Caco-2 (cell line): ENCODE measurements at regions not wholly inside any gene's neighbourhood (a gene's known extent, or its start where the extent isn't known, plus 50 kb on each side); places are given as distances from the start of the nearest gene placed in this dataset.

ENCODE experiments used
- BruUV-seq: library from RNA; stranded (reverse); fragments of 400-500 nt; replicated peaks from 2 replicates; lab custom pipeline; 2021; lab: Mats Ljungman, UMichigan
- CTCF ChIA-PET: fragments of 300-600 bp; sonication (Branson Sonifier 250); formaldehyde crosslinking; loops from one replicate; lab custom pipeline; 2022; ENCODE audit warnings: antibody characterized with exemption; lab: Charles Lee
- POLR2A ChIA-PET: fragments of 300-600 bp; sonication (Branson Sonifier 250); formaldehyde crosslinking; loops from one replicate; lab custom pipeline; 2022; ENCODE audit warnings: antibody characterized with exemption; lab: Charles Lee
- DNase-seq, 2 experiments: peaks; one replicate each; pipeline versions ENCODE4 v3.0.0 to v3.0.0-alpha.2; 2020 to 2022
- H3K27me3 ChIP-seq: replicated peaks from 2 replicates; pipeline ENCODE4 v1.6.0; 2011; ENCODE audit warnings: low read length; ENCODE audit not compliant: control insufficient read depth, insufficient read depth
- H3K36me3 ChIP-seq: 2 replicates; pipeline ENCODE4 v1.5.1; 2011; ENCODE audit warnings: low read length; ENCODE audit not compliant: control insufficient read depth, insufficient read depth
- H3K4me1 ChIP-seq: fragments of 250-450 bp; sonication (Bioruptor Pico); 2 replicates; pipeline ENCODE4 v1.5.1; 2020; ENCODE audit warnings: mild to moderate bottlenecking
- H3K4me3 ChIP-seq: 2 replicates; pipeline ENCODE4 v1.5.1; 2011; ENCODE audit warnings: low read depth, mild to moderate bottlenecking, control low read depth, low read length
- H3K9me3 ChIP-seq: fragments of 250-450 bp; sonication (Bioruptor Pico); 2 replicates; pipeline ENCODE4 v1.5.1; 2020; ENCODE audit warnings: mild to moderate bottlenecking, moderate library complexity
- H3K27ac Mint-ChIP-seq: one replicate; pipeline ENCODE4 v1.8.0; 2022; ENCODE audit warnings: mixed read lengths; ENCODE audit not compliant: unreplicated experiment
- H3K27me3 Mint-ChIP-seq: one replicate; pipeline ENCODE4 v1.8.0; 2022; ENCODE audit warnings: mixed read lengths; ENCODE audit not compliant: insufficient read depth, unreplicated experiment
- H3K36me3 Mint-ChIP-seq: one replicate; pipeline ENCODE4 v1.8.0; 2022; ENCODE audit warnings: mild to moderate bottlenecking, mixed read lengths; ENCODE audit not compliant: insufficient read depth, unreplicated experiment
- H3K4me1 Mint-ChIP-seq: one replicate; pipeline ENCODE4 v1.8.0; 2022; ENCODE audit warnings: low read depth, mixed read lengths; ENCODE audit not compliant: unreplicated experiment
- H3K4me3 Mint-ChIP-seq: one replicate; pipeline ENCODE4 v1.8.0; 2022; ENCODE audit warnings: mild to moderate bottlenecking, moderate library complexity, mixed read lengths; ENCODE audit not compliant: unreplicated experiment
- H3K9me3 Mint-ChIP-seq: one replicate; pipeline ENCODE4 v1.8.0; 2022; ENCODE audit warnings: mixed read lengths; ENCODE audit not compliant: unreplicated experiment
- CTCF ChIP-seq, 2 experiments: fragments of 200-600 bp in 1 of 2; IDR thresholded peaks; 1 replicate in 1 of 2; 2 replicates in 1 of 2; pipeline versions ENCODE4 v1.5.1 to v1.8.0; 2011 to 2022; ENCODE audit warnings: antibody characterized with exemption in 1 of 2, control low read depth in 1 of 2, inconsistent platforms in 1 of 2, low read depth in 1 of 2, low read length in 1 of 2, mild to moderate bottlenecking in 1 of 2, moderate library complexity in 1 of 2; ENCODE audit not compliant: insufficient read depth in 1 of 2, severe bottlenecking in 1 of 2, unreplicated experiment in 1 of 2
- intact Hi-C: fragments of 100-400 bp; cut with micrococcal nuclease; formaldehyde crosslinking; loops from one replicate; pipeline ENCODE4 v1.10.0; 2022; ENCODE audit not compliant: unreplicated experiment

DNA sequence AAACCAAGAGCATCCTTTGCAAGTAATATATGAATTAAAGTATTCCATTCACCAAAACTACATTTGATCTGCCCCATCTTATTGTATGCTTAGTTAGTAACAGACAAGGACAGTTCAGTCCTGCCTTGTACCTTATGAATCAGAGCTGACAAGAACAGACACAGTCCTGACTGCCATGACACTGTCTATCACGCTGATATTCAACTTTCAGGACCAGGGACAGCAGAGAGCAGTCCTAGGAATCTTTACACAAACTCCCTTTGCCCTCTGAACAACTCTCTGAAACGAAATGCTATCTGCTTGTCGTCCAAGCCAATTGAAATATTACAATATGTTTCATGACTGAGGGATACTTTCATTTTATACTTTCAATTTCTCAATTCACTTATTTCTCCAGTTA, 268.6 kb upstream of the VCX start:
- Histone ChIP-seq H3K36me3 (no peaks in the 10 kb centered on the region), H3K4me1 (no peaks in the 10 kb centered on the region), H3K27me3 (no peaks in the 10 kb centered on the region), H3K4me3 (no peak overlapping the region), H3K9me3 (no peaks in the 10 kb centered on the region)
- Mint-ChIP-seq H3K27ac (no peak overlapping the region), H3K27me3 (peaks cover 2% of the 10 kb centered on the region), H3K4me3 (no peak overlapping the region), H3K4me1 (no peaks in the 10 kb centered on the region), H3K36me3 (no peaks in the 10 kb centered on the region), H3K9me3 (no peaks in the 10 kb centered on the region)
- CTCF ChIA-PET, result no interaction called here
- no TSS peak for BruUV-seq
- no peak for TF ChIP-seq CTCF (IDR thresholded peaks at IDR 0.05; ENCODE audit: insufficient read depth in 1 of 2, low read depth in 1 of 2, low read length in 1 of 2, severe bottlenecking in 1 of 2, unreplicated experiment in 1 of 2)
- POLR2A ChIA-PET, result no interaction called here
- DNase-seq, result peak in 1 of 2 experiments; percentile 42
- intact Hi-C loops, result no loop called here

DNA sequence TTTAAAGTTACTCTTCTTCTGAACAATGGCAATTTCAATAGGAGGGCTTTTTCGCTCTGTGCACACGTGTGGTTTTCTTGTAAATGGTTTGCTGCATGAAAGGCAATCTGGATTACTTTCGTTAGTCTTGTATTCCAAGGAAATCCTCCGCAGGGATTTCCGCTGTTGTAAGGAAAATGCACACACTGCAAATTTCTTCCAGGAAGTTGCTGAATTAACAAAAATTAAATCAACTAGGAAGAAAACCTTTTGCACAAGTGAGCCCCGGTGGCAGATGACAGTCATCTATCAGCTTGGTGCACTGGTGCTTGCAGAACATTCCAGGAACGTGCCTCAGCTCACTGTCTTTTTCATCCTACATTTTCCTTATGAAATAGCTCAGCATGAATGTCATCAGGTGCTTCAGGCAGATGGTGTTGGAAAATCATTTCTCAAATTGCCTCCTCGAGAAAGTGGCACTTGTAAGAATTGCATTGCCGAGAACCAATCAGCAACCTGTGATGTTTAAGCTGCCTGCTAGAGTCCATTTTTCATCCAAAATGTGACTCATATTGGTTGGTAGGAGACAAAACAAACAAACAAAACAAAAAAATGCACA, 272.4 kb upstream of the VCX start:
- intact Hi-C loops, result no loop called here
- Histone ChIP-seq H3K36me3 (no peaks in the 10 kb centered on the region), H3K9me3 (no peaks in the 10 kb centered on the region), H3K27me3 (no peaks in the 10 kb centered on the region), H3K4me3 (no peak overlapping the region), H3K4me1 (no peaks in the 10 kb centered on the region)
- peaks cover 2% of the 10 kb centered on the region for H3K27me3 Mint-ChIP-seq
- H3K9me3 Mint-ChIP-seq, result no peaks in the 10 kb centered on the region
- no peak for TF ChIP-seq CTCF (IDR thresholded peaks at IDR 0.05; ENCODE audit: insufficient read depth in 1 of 2, low read depth in 1 of 2, low read length in 1 of 2, severe bottlenecking in 1 of 2, unreplicated experiment in 1 of 2)
- no peaks in the 10 kb centered on the region for H3K4me1 Mint-ChIP-seq
- no peak overlapping the region for H3K4me3 Mint-ChIP-seq
- no TSS peak for BruUV-seq
- DNase-seq, result no peak
- H3K27ac Mint-ChIP-seq, result no peak overlapping the region
- POLR2A ChIA-PET, result no interaction called here
- CTCF ChIA-PET, result no interaction called here
- no peaks in the 10 kb centered on the region for H3K36me3 Mint-ChIP-seq

DNA sequence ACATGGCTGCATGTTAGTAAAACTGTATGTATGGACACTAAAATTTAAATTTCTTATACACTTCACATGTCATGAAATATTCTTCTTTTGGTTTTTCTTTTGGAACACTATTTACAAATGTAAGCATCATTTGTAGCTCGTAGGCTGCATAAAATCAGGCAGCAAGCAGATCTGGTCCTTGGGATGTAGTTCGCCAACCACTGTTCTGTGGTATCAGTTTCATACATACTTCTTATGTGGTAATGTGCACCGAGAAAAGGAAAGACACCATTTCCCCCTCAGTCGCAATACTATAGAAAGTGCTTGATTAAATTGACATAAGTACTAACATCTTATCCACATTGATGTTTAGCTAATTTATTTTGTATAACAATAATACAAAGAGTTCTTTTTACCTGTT, 274.4 kb upstream of the VCX start:
- H3K27me3 Mint-ChIP-seq, result peaks cover 2% of the 10 kb centered on the region
- intact Hi-C loops, result no loop called here
- H3K27ac Mint-ChIP-seq, result no peak overlapping the region
- Histone ChIP-seq H3K4me3 (no peak overlapping the region), H3K9me3 (no peaks in the 10 kb centered on the region), H3K27me3 (no peaks in the 10 kb centered on the region), H3K36me3 (no peaks in the 10 kb centered on the region), H3K4me1 (no peaks in the 10 kb centered on the region)
- no peak for TF ChIP-seq CTCF (IDR thresholded peaks at IDR 0.05; ENCODE audit: insufficient read depth in 1 of 2, low read depth in 1 of 2, low read length in 1 of 2, severe bottlenecking in 1 of 2, unreplicated experiment in 1 of 2)
- DNase-seq, result no peak
- ChIA-PET CTCF (no interaction called here), POLR2A (no interaction called here)
- BruUV-seq, result no TSS peak
- no peaks in the 10 kb centered on the region for H3K36me3 Mint-ChIP-seq
- H3K4me1 Mint-ChIP-seq, result no peaks in the 10 kb centered on the region
- H3K9me3 Mint-ChIP-seq, result no peaks in the 10 kb centered on the region
- H3K4me3 Mint-ChIP-seq, result no peak overlapping the region
